H1 (cell line): ENCODE measurements at regions not wholly inside any gene's neighbourhood (a gene's known extent, or its start where the extent isn't known, plus 50 kb on each side); places are given as distances from the start of the nearest gene placed in this dataset.

Source experiments
- EZH2 ChIP-seq: fragments of 200-600 bp; sonication (generic); IDR thresholded peaks from 2 replicates; pipeline ENCODE4 v1.7.1; 2012; ENCODE audit warnings: low read depth, mild to moderate bottlenecking, moderate library complexity, low read length, inconsistent platforms; ENCODE audit not compliant: severe bottlenecking
- TF ChIP-seq, protein P1 (sequence below), 3 experiments: IDR thresholded peaks; 1 replicate in 2 of 3; 2 replicates in 1 of 3; pipeline versions ENCODE4 v1.5.1 to v1.6.1; 2011; ENCODE audit warnings: low read length in 3 of 3, mild to moderate bottlenecking in 3 of 3, inconsistent platforms in 2 of 3, low read depth in 1 of 3, moderate library complexity in 1 of 3; ENCODE audit not compliant: insufficient read depth in 1 of 3; ENCODE audit errors: control extremely low read depth in 1 of 3

DNA sequence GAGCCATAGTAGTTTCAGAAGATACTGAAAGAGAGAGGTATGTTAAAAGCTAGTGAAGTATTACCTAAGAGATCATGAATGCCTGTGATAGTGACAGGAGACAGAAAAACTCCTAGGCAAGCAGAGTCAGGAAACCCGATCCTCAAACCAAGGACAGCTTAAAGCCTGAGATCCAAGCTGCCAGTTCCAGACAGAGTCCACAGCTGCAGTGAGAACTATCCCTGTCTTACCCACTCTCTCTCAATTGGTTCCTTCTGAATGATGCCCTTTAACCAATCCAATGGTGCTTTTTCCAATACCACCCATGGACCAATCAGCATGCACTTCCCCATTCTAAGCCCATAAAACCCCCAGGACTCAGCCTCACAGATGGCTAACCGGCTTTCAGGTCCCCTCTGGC is 90.4 kb upstream of the PCDH10 start:
- TF ChIP-seq EZH2: no peak
- TF ChIP-seq, protein P1, sequence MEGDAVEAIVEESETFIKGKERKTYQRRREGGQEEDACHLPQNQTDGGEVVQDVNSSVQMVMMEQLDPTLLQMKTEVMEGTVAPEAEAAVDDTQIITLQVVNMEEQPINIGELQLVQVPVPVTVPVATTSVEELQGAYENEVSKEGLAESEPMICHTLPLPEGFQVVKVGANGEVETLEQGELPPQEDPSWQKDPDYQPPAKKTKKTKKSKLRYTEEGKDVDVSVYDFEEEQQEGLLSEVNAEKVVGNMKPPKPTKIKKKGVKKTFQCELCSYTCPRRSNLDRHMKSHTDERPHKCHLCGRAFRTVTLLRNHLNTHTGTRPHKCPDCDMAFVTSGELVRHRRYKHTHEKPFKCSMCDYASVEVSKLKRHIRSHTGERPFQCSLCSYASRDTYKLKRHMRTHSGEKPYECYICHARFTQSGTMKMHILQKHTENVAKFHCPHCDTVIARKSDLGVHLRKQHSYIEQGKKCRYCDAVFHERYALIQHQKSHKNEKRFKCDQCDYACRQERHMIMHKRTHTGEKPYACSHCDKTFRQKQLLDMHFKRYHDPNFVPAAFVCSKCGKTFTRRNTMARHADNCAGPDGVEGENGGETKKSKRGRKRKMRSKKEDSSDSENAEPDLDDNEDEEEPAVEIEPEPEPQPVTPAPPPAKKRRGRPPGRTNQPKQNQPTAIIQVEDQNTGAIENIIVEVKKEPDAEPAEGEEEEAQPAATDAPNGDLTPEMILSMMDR (IDR thresholded peaks at IDR 0.05; ENCODE audit: control extremely low read depth in 1 of 3, insufficient read depth in 1 of 3, low read depth in 1 of 3, low read length in 3 of 3): no peak
